GM19467 (cell line): ENCODE measurements at regions not wholly inside any gene's neighbourhood (a gene's known extent, or its start where the extent isn't known, plus 50 kb on each side); places are given as distances from the start of the nearest gene placed in this dataset.

Source experiments
- ATAC-seq: cut with Tn5 transposase; IDR thresholded peaks from one replicate; pipeline ENCODE4 v1.9.1; 2021; ENCODE audit warnings: mild to moderate bottlenecking, moderate library complexity; ENCODE audit not compliant: unreplicated experiment

- no peak for ATAC-seq
Observed at GRCh38 chr1:34405266-34405959, 228.7 kb downstream of the C1orf94 start.

GRCh38 chr1:34406377-34406776 is 229.7 kb downstream of the C1orf94 start:
- no peak for ATAC-seq

- no peak for ATAC-seq
Observed at GRCh38 chr1:34406833-34407539, 230.3 kb downstream of the C1orf94 start.

GRCh38 chr1:34408011-34408410 is 231.3 kb downstream of the C1orf94 start:
- ATAC-seq: no peak

- ATAC-seq: no peak
Observed at GRCh38 chr1:34409689-34410229, 233.1 kb downstream of the C1orf94 start.

- ATAC-seq: no peak
Observed at GRCh38 chr1:34412598-34413370, 236.1 kb downstream of the C1orf94 start.

GRCh38 chr1:34415140-34415539 is 238.4 kb downstream of the C1orf94 start:
- no peak for ATAC-seq

GRCh38 chr1:34418166-34418565 is 241.5 kb downstream of the C1orf94 start:
- no peak for ATAC-seq

GRCh38 chr1:34419663-34420136 is 243.0 kb downstream of the C1orf94 start:
- no peak for ATAC-seq

GRCh38 chr1:34425046-34425445 is 248.3 kb downstream of the C1orf94 start:
- no peak for ATAC-seq

GRCh38 chr1:34425785-34426184 is 249.1 kb downstream of the C1orf94 start:
- ATAC-seq: no peak

- ATAC-seq: no peak
Observed at GRCh38 chr1:34426325-34426896, 249.7 kb downstream of the C1orf94 start.

GRCh38 chr1:34427170-34427569 is 250.5 kb downstream of the C1orf94 start:
- no peak for ATAC-seq

GRCh38 chr1:34433099-34433498 is 256.4 kb downstream of the C1orf94 start:
- no peak for ATAC-seq

- ATAC-seq: no peak
Observed at GRCh38 chr1:34436836-34437235, 260.1 kb downstream of the C1orf94 start.

GRCh38 chr1:34441259-34442069 is 264.8 kb downstream of the C1orf94 start:
- no peak for ATAC-seq

- no peak for ATAC-seq
Observed at GRCh38 chr1:34444516-34444915, 267.8 kb downstream of the C1orf94 start.

- no peak for ATAC-seq
Observed at GRCh38 chr1:34450325-34450724, 273.6 kb downstream of the C1orf94 start.

GRCh38 chr1:34452451-34452850 is 275.7 kb downstream of the C1orf94 start:
- no peak for ATAC-seq

GRCh38 chr1:34455121-34455520 is 278.4 kb downstream of the C1orf94 start:
- no peak for ATAC-seq
